Neural cell (in vitro differentiated cells): ENCODE measurements at regions not wholly inside any gene's neighbourhood (a gene's known extent, or its start where the extent isn't known, plus 50 kb on each side); places are given as distances from the start of the nearest gene placed in this dataset.

Experiments used
- H2AFZ ChIP-seq: fragments of 200-600, 300-800 bp; sonication (generic), shearing (Covaris generic); 2 replicates; pipeline ENCODE4 v1.6.0; 2014; ENCODE audit warnings: low read depth, mild to moderate bottlenecking, antibody characterized with exemption, low read length, moderate library complexity
- H3F3A ChIP-seq: fragments of 200-600 bp; shearing (Covaris generic); 2 replicates; pipeline ENCODE4 v1.6.1; 2016; ENCODE audit warnings: mild to moderate bottlenecking, moderate library complexity, mixed read lengths, antibody characterized with exemption, low read length; ENCODE audit not compliant: insufficient read depth, poor library complexity, severe bottlenecking
- H3K27ac ChIP-seq: fragments of 200-600, 300-800 bp; sonication (generic), shearing (Covaris generic); 2 replicates; pipeline ENCODE4 v1.5.1; 2014; ENCODE audit warnings: mild to moderate bottlenecking, low read length, moderate library complexity
- H3K27me3 ChIP-seq: fragments of 300-800, 200-600 bp; sonication (generic), shearing (Covaris generic); 2 replicates; pipeline ENCODE4 v1.6.0; 2014; ENCODE audit warnings: mild to moderate bottlenecking, low read depth, low read length, moderate library complexity; ENCODE audit not compliant: insufficient read depth
- H3K36me3 ChIP-seq: fragments of 300-800, 200-600 bp; sonication (generic), shearing (Covaris generic); 2 replicates; pipeline ENCODE4 v1.5.1; 2014; ENCODE audit warnings: mild to moderate bottlenecking, antibody characterized with exemption, low read length, moderate library complexity; ENCODE audit not compliant: insufficient read depth
- H3K4me2 ChIP-seq: fragments of 300-800, 200-600 bp; sonication (generic), shearing (Covaris generic); 2 replicates; pipeline ENCODE4 v1.6.0; 2014; ENCODE audit warnings: mild to moderate bottlenecking, low read length
- H3K4me3 ChIP-seq: fragments of 300-800, 200-600 bp; sonication (generic), shearing (Covaris generic); 2 replicates; pipeline ENCODE4 v1.5.1; 2014; ENCODE audit warnings: mild to moderate bottlenecking, low read length, moderate library complexity
- H3K79me2 ChIP-seq: fragments of 200-600 bp; shearing (Covaris generic); replicated peaks from 2 replicates; pipeline ENCODE4 v1.6.0; 2014; ENCODE audit warnings: mild to moderate bottlenecking, low read length, moderate library complexity; ENCODE audit not compliant: insufficient read depth
- H3K9ac ChIP-seq: fragments of 300-800, 200-600 bp; sonication (generic), shearing (Covaris generic); 2 replicates; pipeline ENCODE4 v1.6.1; 2016; ENCODE audit warnings: mild to moderate bottlenecking, low read length, mixed read lengths
- H3K9me2 ChIP-seq: fragments of 200-600 bp; shearing (Covaris generic); 2 replicates; pipeline ENCODE4 v1.6.1; 2016; ENCODE audit warnings: mild to moderate bottlenecking, low read length, mixed read lengths; ENCODE audit not compliant: insufficient read depth
- H3K9me3 ChIP-seq: fragments of 200-600, 300-800 bp; sonication (generic), shearing (Covaris generic); 2 replicates; pipeline ENCODE4 v1.6.1; 2016; ENCODE audit warnings: mild to moderate bottlenecking, mixed run types, low read length, moderate library complexity, mixed read lengths
- H4K20me1 ChIP-seq: fragments of 200-600 bp; shearing (Covaris generic); 2 replicates; pipeline ENCODE4 v1.6.1; 2016; ENCODE audit warnings: mild to moderate bottlenecking, mixed run types; ENCODE audit not compliant: insufficient read depth
- EP300 ChIP-seq: fragments of 450-650 bp; conservative IDR thresholded peaks from 2 replicates; pipeline ENCODE4 v1.6.1; 2014; ENCODE audit warnings: antibody characterized with exemption, mild to moderate bottlenecking, moderate library complexity; ENCODE audit not compliant: poor library complexity, severe bottlenecking
- EZH2 ChIP-seq: fragments of 200-600, 300-800 bp; shearing (Covaris generic), sonication (generic); IDR thresholded peaks from 2 replicates; pipeline ENCODE4 v1.6.1; 2014; ENCODE audit warnings: antibody characterized with exemption, low read length, borderline replicate concordance, mild to moderate bottlenecking; ENCODE audit not compliant: insufficient read depth, poor library complexity, severe bottlenecking
- MXI1 ChIP-seq: fragments of 450-650 bp; conservative IDR thresholded peaks from 2 replicates; pipeline ENCODE4 v1.6.1; 2014; ENCODE audit warnings: antibody characterized with exemption, mild to moderate bottlenecking; ENCODE audit not compliant: poor library complexity, severe bottlenecking
- POLR2AphosphoS5 ChIP-seq: IDR thresholded peaks from 2 replicates; pipeline ENCODE4 v1.6.1; 2012
- RAD21 ChIP-seq: fragments of 450-650 bp; conservative IDR thresholded peaks from 2 replicates; pipeline ENCODE4 v1.6.1; 2014; ENCODE audit warnings: antibody characterized with exemption, mild to moderate bottlenecking, moderate library complexity
- REST ChIP-seq: IDR thresholded peaks from 2 replicates; pipeline ENCODE4 v1.6.1; 2012; ENCODE audit warnings: borderline replicate concordance
- SMC3 ChIP-seq: fragments of 450-650 bp; conservative IDR thresholded peaks from 2 replicates; pipeline ENCODE4 v1.6.1; 2014; ENCODE audit warnings: antibody characterized with exemption, mild to moderate bottlenecking, moderate library complexity; ENCODE audit not compliant: poor library complexity
- TAF1 ChIP-seq: IDR thresholded peaks from 2 replicates; pipeline ENCODE4 v1.6.1; 2012; ENCODE audit warnings: low read depth
- TF ChIP-seq, protein P1 (sequence below): fragments of 450-650 bp; IDR thresholded peaks from 2 replicates; pipeline ENCODE4 v1.5.1; 2014; ENCODE audit warnings: antibody characterized with exemption, mild to moderate bottlenecking, moderate library complexity; ENCODE audit not compliant: poor library complexity, severe bottlenecking

- Histone ChIP-seq H3K9ac (no peak overlapping the region), H2AFZ (no peak overlapping the region), H4K20me1 (no peaks in the 10 kb centered on the region), H3K4me3 (no peak overlapping the region), H3K9me3 (no peaks in the 10 kb centered on the region), H3K9me2 (no peaks in the 10 kb centered on the region), H3K27me3 (no peaks in the 10 kb centered on the region), H3K27ac (no peak overlapping the region), H3K4me2 (no peak overlapping the region), H3K79me2 (no peaks in the 10 kb centered on the region), H3F3A (no peaks in the 10 kb centered on the region), H3K36me3 (no peaks in the 10 kb centered on the region)
- TF ChIP-seq TAF1 (no peak), EZH2 (no peak), POLR2AphosphoS5 (no peak), REST (no peak), MXI1 (no peak), SMC3 (no peak), RAD21 (no peak), EP300 (no peak)
- TF ChIP-seq, protein P1, sequence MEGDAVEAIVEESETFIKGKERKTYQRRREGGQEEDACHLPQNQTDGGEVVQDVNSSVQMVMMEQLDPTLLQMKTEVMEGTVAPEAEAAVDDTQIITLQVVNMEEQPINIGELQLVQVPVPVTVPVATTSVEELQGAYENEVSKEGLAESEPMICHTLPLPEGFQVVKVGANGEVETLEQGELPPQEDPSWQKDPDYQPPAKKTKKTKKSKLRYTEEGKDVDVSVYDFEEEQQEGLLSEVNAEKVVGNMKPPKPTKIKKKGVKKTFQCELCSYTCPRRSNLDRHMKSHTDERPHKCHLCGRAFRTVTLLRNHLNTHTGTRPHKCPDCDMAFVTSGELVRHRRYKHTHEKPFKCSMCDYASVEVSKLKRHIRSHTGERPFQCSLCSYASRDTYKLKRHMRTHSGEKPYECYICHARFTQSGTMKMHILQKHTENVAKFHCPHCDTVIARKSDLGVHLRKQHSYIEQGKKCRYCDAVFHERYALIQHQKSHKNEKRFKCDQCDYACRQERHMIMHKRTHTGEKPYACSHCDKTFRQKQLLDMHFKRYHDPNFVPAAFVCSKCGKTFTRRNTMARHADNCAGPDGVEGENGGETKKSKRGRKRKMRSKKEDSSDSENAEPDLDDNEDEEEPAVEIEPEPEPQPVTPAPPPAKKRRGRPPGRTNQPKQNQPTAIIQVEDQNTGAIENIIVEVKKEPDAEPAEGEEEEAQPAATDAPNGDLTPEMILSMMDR = no peak
These were observed 465.3 kb upstream of the FTMT start for GRCh38 chr5:121386334-121386733.

GRCh38 chr5:121396716-121397115 lies 455.0 kb upstream of the FTMT start:
- Histone ChIP-seq H3K9me2 (no peaks in the 10 kb centered on the region), H3K9me3 (no peaks in the 10 kb centered on the region), H3K27ac (no peak overlapping the region), H4K20me1 (no peaks in the 10 kb centered on the region), H3K4me3 (no peak overlapping the region), H3K79me2 (no peaks in the 10 kb centered on the region), H3K27me3 (no peaks in the 10 kb centered on the region), H3K36me3 (no peaks in the 10 kb centered on the region), H3K4me2 (no peak overlapping the region), H2AFZ (no peak overlapping the region), H3F3A (no peaks in the 10 kb centered on the region), H3K9ac (no peak overlapping the region)
- TF ChIP-seq, protein P1 = no peak
- TF ChIP-seq REST (no peak), EZH2 (no peak), POLR2AphosphoS5 (no peak), RAD21 (no peak), SMC3 (no peak), TAF1 (no peak), MXI1 (no peak), EP300 (no peak)
